ENCODE measurements at regions not wholly inside any gene's neighbourhood (a gene's known extent, or its start where the extent isn't known, plus 50 kb on each side); places are given as distances from the start of the nearest gene placed in this dataset.
"Not testable (repeated sequence)": the region's sequence is repeated elsewhere in the genome, so short reads cannot be mapped to it uniquely, and the experiment has no call there.

GRCh38 chr11:13137844-13138301 lies 128.8 kb downstream of the RASSF10 start:
- DNase-seq: no peak

DNA sequence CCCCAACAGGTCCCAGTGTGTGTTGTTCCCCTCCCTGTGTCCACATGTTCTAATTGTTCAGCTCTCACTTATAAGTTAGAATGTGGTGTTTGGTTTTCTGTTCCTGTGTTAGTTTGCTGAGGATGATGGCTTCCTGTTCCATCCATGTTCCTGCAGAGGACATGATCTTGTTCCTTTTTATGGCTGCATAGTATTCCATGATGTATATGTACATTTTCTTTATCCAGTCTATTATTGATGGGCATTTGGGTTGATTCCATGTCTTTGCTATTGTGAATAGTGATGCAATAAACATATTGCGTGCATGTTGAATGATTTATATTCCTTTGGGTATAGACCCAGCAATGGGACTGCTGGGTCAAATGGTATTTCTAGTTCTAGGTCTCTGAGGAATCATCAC lies 130.0 kb downstream of the RASSF10 start:
- DNase-seq: not testable (repeated sequence)

GRCh38 chr11:13140028-13140870 lies 131.1 kb downstream of the RASSF10 start:
- DNase-seq: no peak

- DNase-seq: no peak
These were observed 131.9 kb downstream of the RASSF10 start for GRCh38 chr11:13140873-13141655.

GRCh38 chr11:13141731-13142709 lies 132.9 kb downstream of the RASSF10 start:
- DNase-seq: no peak

DNA sequence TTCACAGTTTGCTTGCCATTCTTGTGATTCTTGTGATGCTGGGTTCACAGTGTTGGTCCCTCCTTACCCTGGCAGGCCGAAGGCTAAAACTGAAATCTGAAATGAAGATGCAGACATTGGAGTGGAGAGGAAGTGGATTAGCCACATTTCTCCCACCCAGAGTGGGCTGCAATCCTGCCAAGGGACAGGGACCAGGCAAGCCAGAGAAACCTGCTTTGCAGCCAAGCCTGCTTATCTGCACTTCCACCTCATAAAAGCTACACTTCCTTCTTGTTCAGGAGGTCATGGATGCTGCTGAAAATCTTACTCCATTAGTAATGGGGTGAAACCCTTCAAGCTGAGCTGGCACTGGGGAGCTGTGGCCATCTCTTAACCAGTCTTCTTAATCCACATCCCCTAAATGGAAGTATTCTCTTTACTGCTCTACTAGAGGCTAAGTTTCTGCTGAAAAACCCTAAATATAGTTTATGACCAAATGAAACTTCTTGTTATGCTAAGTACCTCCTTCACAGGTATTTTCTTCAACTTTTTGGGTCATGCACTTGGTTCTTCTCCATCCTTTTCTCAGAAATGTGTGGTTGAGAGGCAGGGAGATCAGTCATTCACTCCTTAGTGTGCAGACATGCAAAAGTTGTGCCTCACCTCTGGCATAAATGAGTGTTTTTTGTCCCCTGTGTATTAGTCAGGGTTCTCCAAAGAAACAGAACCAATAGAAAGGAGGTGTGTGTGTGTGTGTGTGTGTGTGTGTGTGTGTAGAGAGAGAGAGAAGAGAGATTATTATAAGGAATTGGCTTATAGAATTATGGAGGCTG lies 133.9 kb upstream of the BMAL1 start:
- DNase-seq: no peak

GRCh38 chr11:13145461-13145860 lies 132.1 kb upstream of the BMAL1 start:
- no peak for DNase-seq

- no peak for DNase-seq
These were observed 127.6 kb upstream of the BMAL1 start for GRCh38 chr11:13149991-13150390.

GRCh38 chr11:13150487-13150886 lies 127.1 kb upstream of the BMAL1 start:
- DNase-seq: no peak

DNA sequence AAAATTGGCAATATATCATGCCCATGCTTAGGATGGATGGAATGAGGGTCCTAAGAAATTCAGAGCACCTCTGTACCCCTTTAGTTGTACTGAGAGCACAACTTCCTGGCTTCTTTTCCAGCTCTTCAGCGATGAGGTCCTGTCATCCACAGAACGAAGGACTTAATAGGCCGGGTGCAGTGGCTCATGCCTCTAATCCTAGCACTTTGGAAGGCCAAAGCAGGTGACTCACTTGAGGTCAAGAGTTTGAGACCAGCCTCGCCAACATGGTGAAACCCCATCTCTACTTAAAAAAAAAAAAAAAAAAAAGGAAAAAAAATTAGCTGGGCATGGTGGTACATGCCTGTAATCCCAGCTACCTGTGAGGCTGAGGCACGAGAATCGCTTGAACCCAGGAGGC lies 125.3 kb upstream of the BMAL1 start:
- no peak for DNase-seq

- no peak for DNase-seq
These were observed 124.7 kb upstream of the BMAL1 start for GRCh38 chr11:13152736-13153541.

DNA sequence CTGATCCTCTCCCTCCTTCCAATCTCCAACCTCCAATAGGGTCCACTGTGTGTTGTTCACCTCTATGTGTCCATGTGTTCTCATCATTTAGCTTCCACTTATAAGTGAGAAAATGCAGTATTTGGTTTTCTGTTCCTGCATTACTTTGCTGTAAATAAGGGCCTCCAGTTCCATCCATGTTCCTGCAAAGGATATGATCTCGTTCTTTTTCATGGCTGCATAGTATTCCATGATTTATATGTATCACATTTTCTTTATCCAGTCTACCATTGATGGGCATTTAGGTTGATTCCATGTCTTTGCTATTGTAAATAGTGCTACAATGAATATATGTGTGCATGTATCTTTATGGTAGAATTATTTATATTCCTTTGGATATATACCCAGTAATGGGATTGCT lies 123.2 kb upstream of the BMAL1 start:
- not testable (repeated sequence) for DNase-seq

DNA sequence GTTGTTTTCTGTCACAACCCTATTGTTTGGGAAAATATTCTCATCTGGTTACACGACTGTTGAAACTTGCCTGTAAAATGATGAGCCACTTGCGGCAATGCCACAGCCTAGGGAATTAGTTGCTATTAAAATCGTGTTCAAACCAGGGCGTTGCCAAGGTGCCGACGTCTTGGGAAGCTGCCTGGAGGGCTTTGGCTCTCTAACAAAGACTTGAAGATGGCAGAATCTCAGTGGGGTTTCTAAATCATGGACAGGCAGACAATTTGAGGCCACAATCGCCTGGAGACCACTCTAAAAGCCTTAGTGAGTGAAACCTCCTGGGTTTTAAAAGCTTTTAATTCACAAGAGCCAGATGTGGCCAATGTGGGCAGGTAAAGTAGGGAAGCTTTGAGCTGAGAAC lies 117.2 kb upstream of the BMAL1 start:
- no peak for DNase-seq

DNA sequence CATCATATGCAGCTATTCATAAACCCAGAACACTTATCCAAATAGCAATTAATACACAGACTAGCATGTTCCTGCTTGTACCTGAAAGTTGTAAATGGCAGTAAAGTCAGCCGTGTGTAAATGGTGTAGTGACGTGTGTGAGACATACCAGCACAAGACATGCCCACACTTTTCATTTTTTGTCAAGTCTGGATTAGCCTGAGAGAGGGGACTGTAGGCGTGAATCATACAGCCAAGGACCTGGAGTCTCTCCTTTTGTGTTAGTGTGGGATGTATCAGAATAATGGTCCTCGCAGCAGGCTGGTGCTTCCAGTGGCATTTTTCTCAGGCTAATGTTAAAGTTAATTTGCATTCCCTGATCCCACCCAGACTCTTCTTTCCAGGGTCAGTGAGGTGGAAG lies 116.8 kb upstream of the BMAL1 start:
- DNase-seq: no peak

DNA sequence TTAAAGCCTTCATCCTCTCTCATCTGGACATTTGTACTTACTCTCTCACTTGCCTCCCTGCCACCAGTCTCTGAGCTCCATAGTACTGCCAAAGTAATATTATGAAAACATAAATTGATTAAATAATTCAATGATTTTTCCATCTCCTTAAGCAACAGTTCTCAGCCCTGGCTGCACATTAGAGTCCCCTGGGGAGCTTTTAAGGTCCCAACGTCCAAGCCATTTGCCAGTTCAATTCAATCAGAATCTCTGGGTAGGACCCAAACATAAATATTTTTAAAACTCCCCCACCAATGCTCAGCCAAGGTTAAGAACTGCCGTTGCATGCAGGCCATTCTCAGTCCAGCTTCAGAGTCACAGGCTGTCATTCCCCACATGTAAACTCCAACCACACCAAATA lies 114.4 kb upstream of the BMAL1 start:
- no peak for DNase-seq

DNA sequence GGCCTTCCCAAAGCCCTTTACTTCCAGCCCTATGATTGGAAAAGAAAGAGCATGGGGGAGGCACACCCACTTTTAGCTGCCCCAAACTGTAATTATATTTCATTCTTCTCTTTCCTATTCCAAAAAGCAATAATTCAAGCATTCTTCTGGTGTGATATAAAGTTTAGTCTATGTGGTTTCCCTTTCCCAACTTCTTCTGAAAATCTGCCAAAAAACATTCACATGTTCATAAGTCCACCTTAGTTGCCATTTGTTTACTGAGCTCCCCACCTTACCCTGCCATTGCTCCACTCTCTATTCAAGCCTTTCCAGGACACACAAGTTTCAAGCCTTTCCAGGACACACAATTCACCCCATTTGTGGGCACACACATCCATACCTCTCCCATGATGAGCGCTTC lies 111.6 kb upstream of the BMAL1 start:
- no peak for DNase-seq

DNA sequence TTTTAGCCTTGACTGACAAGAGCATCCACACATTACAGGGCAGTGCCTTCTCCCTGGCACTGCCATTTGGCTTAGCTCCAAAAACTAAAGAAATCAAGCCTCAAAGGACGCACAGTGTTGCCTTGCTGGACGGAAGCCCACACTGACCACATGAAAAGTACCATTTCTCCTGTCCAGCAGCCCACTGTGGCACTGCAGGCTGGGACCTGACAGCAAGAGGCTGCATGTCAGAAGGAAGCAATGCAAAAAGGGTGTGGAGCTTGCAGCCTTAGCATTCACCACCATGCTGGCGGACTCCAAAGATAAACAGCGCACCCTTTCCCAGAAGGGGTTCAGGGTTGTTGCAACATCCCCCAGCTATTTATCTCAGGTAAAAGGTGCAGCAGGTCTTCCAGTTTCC lies 109.3 kb upstream of the BMAL1 start:
- DNase-seq: no peak

DNA sequence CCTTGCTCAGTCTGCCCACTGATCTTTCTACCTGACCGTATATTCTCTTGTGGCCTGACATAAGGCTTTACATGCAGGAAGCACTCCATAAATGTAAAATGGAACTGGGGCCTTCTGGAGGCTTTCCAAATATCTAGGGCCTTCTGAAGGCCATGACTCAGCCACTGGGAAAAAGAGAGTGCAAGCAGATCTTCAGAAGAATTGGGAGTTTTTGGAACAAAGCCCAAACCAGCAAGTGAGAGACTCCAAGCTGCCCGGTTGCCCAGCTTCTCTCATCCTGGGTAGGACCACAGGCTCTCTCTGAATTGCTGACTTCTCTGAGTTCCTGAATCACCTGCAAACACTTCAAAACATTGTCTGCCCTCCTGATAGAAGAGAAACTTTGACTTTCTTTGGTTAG lies 107.9 kb upstream of the BMAL1 start:
- DNase-seq: no peak

GRCh38 chr11:13174090-13174489 lies 103.5 kb upstream of the BMAL1 start:
- no peak for DNase-seq

GRCh38 chr11:13183094-13183825 lies 94.3 kb upstream of the BMAL1 start:
- DNase-seq: no peak

DNA sequence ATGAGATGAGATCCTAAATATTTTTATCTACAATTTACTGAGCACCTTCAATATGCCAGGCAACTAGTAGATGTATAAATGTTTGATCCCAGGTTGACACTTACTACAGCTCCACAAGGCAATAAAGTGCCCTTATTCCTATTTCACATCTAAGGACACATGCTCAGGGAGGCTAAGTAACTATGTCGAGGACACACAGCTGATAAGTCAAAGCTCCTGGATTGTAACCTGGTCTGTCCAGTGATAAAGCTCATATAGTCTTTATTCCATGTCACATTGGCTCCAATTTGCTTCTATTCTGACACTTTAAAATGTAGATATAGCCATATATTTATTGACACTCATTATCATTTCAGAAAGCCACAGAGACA lies 93.8 kb upstream of the BMAL1 start:
- no peak for DNase-seq

Data from stimulated activated CD4-positive, alpha-beta T cell treated with anti-CD3 and anti-CD28 coated beads, Interleukin-1b, Interleukin-23, amount 100 ng/mL, for 48 hours (primary cell).